IMR-90 (cell line): ENCODE measurements at regions not wholly inside any gene's neighbourhood (a gene's known extent, or its start where the extent isn't known, plus 50 kb on each side); places are given as distances from the start of the nearest gene placed in this dataset.

Source experiments
- ATAC-seq: fragments of 200-7000 bp; cut with Tn5 transposase; 2 replicates; pipeline ENCODE4 v1.9.1; 2020; ENCODE audit warnings: low read depth, mild to moderate bottlenecking, moderate library complexity
- BruUV-seq: library from RNA; stranded (reverse); fragments of 400-500 nt; replicated peaks from 2 replicates; lab custom pipeline; 2021; lab: Mats Ljungman, UMichigan
- CTCF ChIA-PET: fragments of 300-600 bp; formaldehyde crosslinking; extraction: SDS; loops from one replicate; lab custom pipeline; 2021; ENCODE audit warnings: antibody characterized with exemption; lab: Yijun Ruan, JAX
- POLR2A ChIA-PET: fragments of 300-600 bp; sonication (Branson Sonifier 250); formaldehyde crosslinking; loops from one replicate; lab custom pipeline; 2022; ENCODE audit warnings: antibody characterized with exemption; ENCODE audit not compliant: unreplicated experiment; lab: Charles Lee
- DNase-seq: peaks from one replicate; pipeline ENCODE4 v3.0.0; 2013
- H2AFZ ChIP-seq: replicated peaks from 2 replicates; pipeline ENCODE3; 2013; ENCODE audit warnings: low read length, mild to moderate bottlenecking; ENCODE audit not compliant: poor library complexity
- H2AK5ac ChIP-seq: 2 replicates; pipeline ENCODE4 v1.6.1; 2013; ENCODE audit warnings: low read depth, low read length, inconsistent platforms
- H2AK9ac ChIP-seq: replicated peaks from 2 replicates; pipeline ENCODE3; 2013; ENCODE audit warnings: mild to moderate bottlenecking, low read depth, low read length, moderate library complexity; ENCODE audit not compliant: poor library complexity
- H2BK120ac ChIP-seq: 2 replicates; pipeline ENCODE4 v1.6.1; 2013; ENCODE audit warnings: low read depth, low read length, inconsistent platforms
- H2BK15ac ChIP-seq: 3 replicates; pipeline ENCODE4 v1.6.1; 2013; ENCODE audit warnings: low read depth, low read length, inconsistent platforms
- H2BK20ac ChIP-seq: 2 replicates; pipeline ENCODE4 v1.6.1; 2013; ENCODE audit warnings: low read depth, mild to moderate bottlenecking, inconsistent platforms, low read length, moderate library complexity
- H2BK5ac ChIP-seq: 2 replicates; pipeline ENCODE4 v1.6.1; 2013; ENCODE audit warnings: mild to moderate bottlenecking, low read depth, low read length, inconsistent platforms; ENCODE audit not compliant: poor library complexity, severe bottlenecking
- H3K14ac ChIP-seq: replicated peaks from 2 replicates; pipeline ENCODE4 v1.6.1; 2013; ENCODE audit warnings: low read depth, low read length, inconsistent platforms
- H3K18ac ChIP-seq: 2 replicates; pipeline ENCODE4 v1.6.1; 2013; ENCODE audit warnings: low read depth, low read length, control low read depth
- H3K23ac ChIP-seq: 2 replicates; pipeline ENCODE4 v1.6.1; 2013; ENCODE audit warnings: low read depth, low read length, inconsistent platforms
- H3K27ac ChIP-seq: 2 replicates; pipeline ENCODE4 v1.5.1; 2013; ENCODE audit warnings: mild to moderate bottlenecking, control low read depth, low read length; ENCODE audit not compliant: insufficient read depth
- H3K27me3 ChIP-seq: 2 replicates; pipeline ENCODE4 v1.6.1; 2013; ENCODE audit warnings: low read length; ENCODE audit not compliant: control insufficient read depth, insufficient read depth
- H3K36me3 ChIP-seq: 2 replicates; pipeline ENCODE4 v1.6.1; 2013; ENCODE audit warnings: low read length, mixed read lengths; ENCODE audit not compliant: control insufficient read depth, insufficient read depth
- H3K4ac ChIP-seq: 2 replicates; pipeline ENCODE4 v1.6.1; 2013; ENCODE audit warnings: low read depth, low read length, inconsistent platforms
- H3K4me1 ChIP-seq: 2 replicates; pipeline ENCODE4 v1.6.1; 2013; ENCODE audit warnings: low read length, mixed read lengths; ENCODE audit not compliant: control insufficient read depth, insufficient read depth
- H3K4me2 ChIP-seq: 2 replicates; pipeline ENCODE4 v1.6.1; 2013; ENCODE audit warnings: low read depth, mild to moderate bottlenecking, control low read depth, low read length, moderate library complexity
- H3K4me3 ChIP-seq: 2 replicates; pipeline ENCODE4 v1.5.1; 2013; ENCODE audit warnings: low read depth, mild to moderate bottlenecking, control low read depth, low read length, moderate library complexity; ENCODE audit not compliant: insufficient read depth
- H3K56ac ChIP-seq: 2 replicates; pipeline ENCODE4 v1.6.1; 2013; ENCODE audit warnings: low read length, inconsistent platforms; ENCODE audit not compliant: insufficient read depth; ENCODE audit errors: extremely low read depth
- H3K79me1 ChIP-seq, 2 experiments: 2 replicates each; pipeline ENCODE4 v1.6.1; 2013; ENCODE audit warnings: low read length in 2 of 2, inconsistent platforms in 1 of 2, low read depth in 1 of 2
- H3K9ac ChIP-seq: 2 replicates; pipeline ENCODE4 v1.6.1; 2013; ENCODE audit warnings: low read depth, low read length, control low read depth
- H3K9me1 ChIP-seq: 2 replicates; pipeline ENCODE4 v1.6.1; 2013; ENCODE audit warnings: low read length, inconsistent platforms; ENCODE audit not compliant: insufficient read depth
- H3K9me3 ChIP-seq: 2 replicates; pipeline ENCODE4 v1.6.1; 2013; ENCODE audit warnings: low read length; ENCODE audit not compliant: control insufficient read depth, insufficient read depth
- H4K20me1 ChIP-seq: 2 replicates; pipeline ENCODE4 v1.6.1; 2013; ENCODE audit warnings: low read length, inconsistent platforms; ENCODE audit not compliant: insufficient read depth
- H4K5ac ChIP-seq: 2 replicates; pipeline ENCODE4 v1.6.1; 2013; ENCODE audit warnings: mild to moderate bottlenecking, low read depth, low read length, control low read depth
- H4K8ac ChIP-seq, 2 experiments: 2 replicates each; pipeline ENCODE4 v1.6.1; 2013; ENCODE audit warnings: low read depth in 2 of 2, low read length in 2 of 2, control low read depth in 1 of 2, inconsistent platforms in 1 of 2
- H4K91ac ChIP-seq: 2 replicates; pipeline ENCODE4 v1.6.1; 2013; ENCODE audit warnings: low read depth, low read length, inconsistent platforms; ENCODE audit not compliant: insufficient read depth
- CHD1 ChIP-seq: IDR thresholded peaks from 2 replicates; pipeline ENCODE4 v1.6.1; 2012; ENCODE audit warnings: low read depth, low read length, improper control_type of control experiment
- POLR2A ChIP-seq: IDR thresholded peaks from 2 replicates; pipeline ENCODE4 v1.6.1; 2012; ENCODE audit warnings: mild to moderate bottlenecking, low read depth, low read length
- RAD21 ChIP-seq: IDR thresholded peaks from 2 replicates; pipeline ENCODE4 v1.6.1; 2012; ENCODE audit warnings: low read length, improper control_type of control experiment
- SMC3 ChIP-seq: fragments of 150-350 bp; IDR thresholded peaks from 2 replicates; pipeline ENCODE4 v1.6.1; 2016; ENCODE audit warnings: low read depth, mild to moderate bottlenecking, antibody characterized with exemption, low read length, moderate library complexity
- WGBS, 2 experiments: methylation state at CpG; one replicate each; pipeline versions ENCODE4 v1.1.5 to v1.1.7; 2013; ENCODE audit warnings: missing lambda C conversion rate in 2 of 2; ENCODE audit not compliant: insufficient read length in 1 of 2; ENCODE audit errors: extremely low coverage in 2 of 2; 5-methylcytosine and 5-hydroxymethylcytosine counted together
- dilution Hi-C: fragments of 300-500 bp; cut with HindIII; formaldehyde crosslinking; loops from one replicate; pipeline ENCODE4 v1.14.3; 2018; ENCODE audit warnings: low sequenced_read_pairs; ENCODE audit not compliant: unreplicated experiment
- in situ Hi-C: fragments of 300-500 bp; cut with MboI; formaldehyde crosslinking; loops from 3 replicates; pipeline ENCODE4 v1.14.3; 2019; ENCODE audit warnings: low sequenced_read_pairs, inconsistent platforms, mixed read lengths
- intact Hi-C: fragments of 100-400 bp; cut with micrococcal nuclease; formaldehyde crosslinking; loops from 2 replicates; pipeline ENCODE4 v1.10.0; 2022
- TF ChIP-seq, protein P1 (sequence below): conservative IDR thresholded peaks from 2 replicates; pipeline ENCODE4 v1.5.1; 2012; ENCODE audit warnings: mild to moderate bottlenecking, low read depth, low read length, improper control_type of control experiment

DNA sequence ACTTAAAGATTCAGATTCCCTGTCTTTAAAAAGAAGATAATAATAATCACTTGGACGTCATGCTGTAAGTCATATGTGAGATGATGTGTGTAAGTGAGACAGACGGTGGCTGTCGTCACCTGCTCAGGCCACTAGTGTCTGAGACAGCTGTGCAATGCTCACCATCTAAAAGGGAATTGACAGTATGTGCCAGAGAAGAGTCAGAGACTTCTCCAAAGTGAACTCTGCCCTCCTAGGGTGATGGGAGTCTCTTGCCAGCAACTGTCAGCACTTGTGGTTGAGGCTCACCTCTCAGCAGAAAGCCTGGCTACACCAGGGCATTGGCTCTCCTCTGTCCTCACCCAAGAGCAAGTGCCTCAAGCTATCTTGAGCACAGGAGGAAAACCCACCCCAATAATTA lies 131.6 kb upstream of the DNAJC10 start:
- H3K27ac ChIP-seq, result no peak overlapping the region
- no peaks in the 10 kb centered on the region for H3K36me3 ChIP-seq
- DNase-seq (no peak), ATAC-seq (no peak)
- H2BK5ac ChIP-seq, result peak overlapping the region; percentile 30
- WGBS, 2 experiments, result no CpG with 5 or more reads among the region's 3 CpGs
- no peak overlapping the region; the same call in 1 of the 2 replicates for H3K18ac ChIP-seq
- H3K56ac ChIP-seq, result no peak overlapping the region
- H3K4ac ChIP-seq, result no peak overlapping the region; the same call in 1 of the 2 replicates
- BruUV-seq, result no TSS peak
- H3K27me3 ChIP-seq, result peaks cover 4% of the 10 kb centered on the region; the same call in 1 of the 2 replicates
- H3K14ac ChIP-seq, result no peak overlapping the region
- intact Hi-C loops (no loop called here), in situ Hi-C loops (no loop called here), dilution Hi-C loops (no loop called here)
- no peak overlapping the region for H4K5ac ChIP-seq
- no peaks in the 10 kb centered on the region for H3K9me3 ChIP-seq
- no peak overlapping the region for H2AFZ ChIP-seq
- H3K4me2 ChIP-seq, result no peak overlapping the region
- no peak overlapping the region for H3K23ac ChIP-seq
- H2BK20ac ChIP-seq, result no peak overlapping the region
- no peak overlapping the region for H3K4me3 ChIP-seq
- TF ChIP-seq POLR2A (no peak), RAD21 (no peak), CHD1 (no peak), SMC3 (no peak)
- TF ChIP-seq, protein P1, sequence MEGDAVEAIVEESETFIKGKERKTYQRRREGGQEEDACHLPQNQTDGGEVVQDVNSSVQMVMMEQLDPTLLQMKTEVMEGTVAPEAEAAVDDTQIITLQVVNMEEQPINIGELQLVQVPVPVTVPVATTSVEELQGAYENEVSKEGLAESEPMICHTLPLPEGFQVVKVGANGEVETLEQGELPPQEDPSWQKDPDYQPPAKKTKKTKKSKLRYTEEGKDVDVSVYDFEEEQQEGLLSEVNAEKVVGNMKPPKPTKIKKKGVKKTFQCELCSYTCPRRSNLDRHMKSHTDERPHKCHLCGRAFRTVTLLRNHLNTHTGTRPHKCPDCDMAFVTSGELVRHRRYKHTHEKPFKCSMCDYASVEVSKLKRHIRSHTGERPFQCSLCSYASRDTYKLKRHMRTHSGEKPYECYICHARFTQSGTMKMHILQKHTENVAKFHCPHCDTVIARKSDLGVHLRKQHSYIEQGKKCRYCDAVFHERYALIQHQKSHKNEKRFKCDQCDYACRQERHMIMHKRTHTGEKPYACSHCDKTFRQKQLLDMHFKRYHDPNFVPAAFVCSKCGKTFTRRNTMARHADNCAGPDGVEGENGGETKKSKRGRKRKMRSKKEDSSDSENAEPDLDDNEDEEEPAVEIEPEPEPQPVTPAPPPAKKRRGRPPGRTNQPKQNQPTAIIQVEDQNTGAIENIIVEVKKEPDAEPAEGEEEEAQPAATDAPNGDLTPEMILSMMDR, result no peak
- ChIA-PET POLR2A (no interaction called here), CTCF (no interaction called here)
- H3K79me1 ChIP-seq, result no peaks in the 10 kb centered on the region
- no peak overlapping the region; the same call in 1 of the 2 replicates for H2BK120ac ChIP-seq
- no peak overlapping the region for H4K8ac ChIP-seq
- H2BK15ac ChIP-seq, result peak overlapping the region; percentile 76; the same call in 2 of the 3 replicates
- no peaks in the 10 kb centered on the region for H3K9me1 ChIP-seq
- peak overlapping the region; percentile 35 for H2AK9ac ChIP-seq
- no peaks in the 10 kb centered on the region for H4K20me1 ChIP-seq
- H3K4me1 ChIP-seq, result peaks cover 3% of the 10 kb centered on the region
- no peak overlapping the region for H4K91ac ChIP-seq
- H3K9ac ChIP-seq, result no peak overlapping the region
- H2AK5ac ChIP-seq, result peak overlapping the region; percentile 70; the same call in 1 of the 2 replicates
